D721Med (cell line): ENCODE measurements at regions not wholly inside any gene's neighbourhood (a gene's known extent, or its start where the extent isn't known, plus 50 kb on each side); places are given as distances from the start of the nearest gene placed in this dataset.

Source experiments
- DNase-seq: peaks from one replicate; pipeline ENCODE4 v3.0.0; 2011; ENCODE audit warnings: low spot score; ENCODE audit not compliant: insufficient read length
- FAIRE-seq: peaks from 2 replicates; lab custom pipeline; 2011; peaks lifted over from hg19 to GRCh38; lab: Jason Lieb, UNC
- TF ChIP-seq, protein P1 (sequence below): IDR thresholded peaks from 2 replicates; pipeline ENCODE4 v1.5.1; 2012; ENCODE audit warnings: mild to moderate bottlenecking, control low read depth; ENCODE audit not compliant: insufficient read depth; ENCODE audit errors: missing control alignments

DNA sequence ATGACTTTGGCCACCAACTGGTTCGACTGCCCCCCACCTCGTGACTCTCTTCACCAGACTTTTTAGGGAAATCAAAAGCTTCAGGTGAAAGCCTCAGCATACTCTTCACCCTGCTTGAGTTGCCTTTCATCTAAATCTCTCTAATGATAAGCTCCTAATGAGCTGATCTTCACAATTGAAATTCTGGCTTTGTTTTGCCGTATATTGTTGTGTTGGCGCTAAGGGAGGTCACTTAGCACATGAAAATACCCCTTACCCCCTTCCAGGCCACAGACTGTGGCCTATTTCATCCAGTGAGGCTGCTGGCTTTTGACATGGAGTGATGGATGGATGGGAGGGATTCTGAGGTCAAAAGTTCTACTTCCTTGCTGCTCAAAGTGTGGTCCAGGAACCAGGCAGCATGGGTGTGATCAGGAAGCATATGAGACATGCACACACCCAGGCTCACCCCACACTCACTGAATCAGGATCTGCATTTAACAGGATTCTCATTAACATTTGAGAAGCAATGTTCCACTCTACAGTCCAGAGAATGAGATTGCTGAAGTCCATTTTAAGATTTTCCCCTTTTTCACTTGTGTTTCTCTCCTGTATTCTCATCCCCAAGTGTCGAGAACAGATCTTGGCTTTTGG is 131.4 kb downstream of the DACT1 start:
- TF ChIP-seq, protein P1, sequence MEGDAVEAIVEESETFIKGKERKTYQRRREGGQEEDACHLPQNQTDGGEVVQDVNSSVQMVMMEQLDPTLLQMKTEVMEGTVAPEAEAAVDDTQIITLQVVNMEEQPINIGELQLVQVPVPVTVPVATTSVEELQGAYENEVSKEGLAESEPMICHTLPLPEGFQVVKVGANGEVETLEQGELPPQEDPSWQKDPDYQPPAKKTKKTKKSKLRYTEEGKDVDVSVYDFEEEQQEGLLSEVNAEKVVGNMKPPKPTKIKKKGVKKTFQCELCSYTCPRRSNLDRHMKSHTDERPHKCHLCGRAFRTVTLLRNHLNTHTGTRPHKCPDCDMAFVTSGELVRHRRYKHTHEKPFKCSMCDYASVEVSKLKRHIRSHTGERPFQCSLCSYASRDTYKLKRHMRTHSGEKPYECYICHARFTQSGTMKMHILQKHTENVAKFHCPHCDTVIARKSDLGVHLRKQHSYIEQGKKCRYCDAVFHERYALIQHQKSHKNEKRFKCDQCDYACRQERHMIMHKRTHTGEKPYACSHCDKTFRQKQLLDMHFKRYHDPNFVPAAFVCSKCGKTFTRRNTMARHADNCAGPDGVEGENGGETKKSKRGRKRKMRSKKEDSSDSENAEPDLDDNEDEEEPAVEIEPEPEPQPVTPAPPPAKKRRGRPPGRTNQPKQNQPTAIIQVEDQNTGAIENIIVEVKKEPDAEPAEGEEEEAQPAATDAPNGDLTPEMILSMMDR: no peak
- FAIRE-seq (no peak), DNase-seq (no peak)

DNA sequence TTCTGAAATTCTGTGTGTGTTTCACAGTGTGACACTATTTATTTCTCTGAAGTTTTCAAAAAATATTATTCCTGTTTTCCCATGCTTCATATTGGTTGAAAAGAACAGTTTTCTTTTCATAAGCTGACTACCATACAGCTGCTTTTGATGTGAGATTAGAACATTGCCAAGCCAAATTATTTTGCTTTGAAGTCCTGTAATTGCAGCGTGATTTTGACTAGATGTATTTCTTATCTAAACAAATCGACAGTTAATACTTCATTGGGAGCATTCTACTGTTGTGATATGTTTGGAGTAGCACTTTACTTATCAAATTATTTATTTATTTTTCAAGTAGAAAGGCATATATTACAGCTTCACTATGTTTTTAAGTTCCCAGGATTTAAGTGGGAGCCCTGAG is 132.0 kb downstream of the DACT1 start:
- FAIRE-seq: no peak
- TF ChIP-seq, protein P1: no peak
- no peak for DNase-seq

GRCh38 chr14:58770491-58770982 is 132.8 kb downstream of the DACT1 start:
- no peak for DNase-seq
- FAIRE-seq: no peak
- TF ChIP-seq, protein P1: no peak

DNA sequence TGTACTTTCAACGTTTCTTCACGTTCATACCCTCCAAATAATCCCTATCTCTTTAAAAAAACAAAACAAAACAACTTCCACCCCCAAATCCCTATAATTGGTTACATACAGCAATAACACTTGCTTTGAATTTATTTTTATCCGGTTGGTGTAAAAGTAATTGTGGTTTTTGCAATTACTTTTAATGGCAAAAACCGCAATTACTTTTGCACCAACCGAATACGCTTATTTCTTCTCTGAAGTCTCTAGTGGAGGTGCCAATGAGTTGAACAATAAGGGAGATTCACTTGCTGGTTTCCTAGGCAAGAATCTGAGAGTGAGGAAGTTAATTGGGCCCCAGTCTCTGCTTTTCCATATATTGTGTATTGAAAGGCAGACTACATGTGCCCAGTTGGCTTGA is 133.3 kb downstream of the DACT1 start:
- DNase-seq (no peak), FAIRE-seq (no peak)
- TF ChIP-seq, protein P1: no peak

- FAIRE-seq: no peak
- TF ChIP-seq, protein P1: no peak
- DNase-seq: no peak
Measured at GRCh38 chr14:58772116-58772515, 134.4 kb downstream of the DACT1 start.

DNA sequence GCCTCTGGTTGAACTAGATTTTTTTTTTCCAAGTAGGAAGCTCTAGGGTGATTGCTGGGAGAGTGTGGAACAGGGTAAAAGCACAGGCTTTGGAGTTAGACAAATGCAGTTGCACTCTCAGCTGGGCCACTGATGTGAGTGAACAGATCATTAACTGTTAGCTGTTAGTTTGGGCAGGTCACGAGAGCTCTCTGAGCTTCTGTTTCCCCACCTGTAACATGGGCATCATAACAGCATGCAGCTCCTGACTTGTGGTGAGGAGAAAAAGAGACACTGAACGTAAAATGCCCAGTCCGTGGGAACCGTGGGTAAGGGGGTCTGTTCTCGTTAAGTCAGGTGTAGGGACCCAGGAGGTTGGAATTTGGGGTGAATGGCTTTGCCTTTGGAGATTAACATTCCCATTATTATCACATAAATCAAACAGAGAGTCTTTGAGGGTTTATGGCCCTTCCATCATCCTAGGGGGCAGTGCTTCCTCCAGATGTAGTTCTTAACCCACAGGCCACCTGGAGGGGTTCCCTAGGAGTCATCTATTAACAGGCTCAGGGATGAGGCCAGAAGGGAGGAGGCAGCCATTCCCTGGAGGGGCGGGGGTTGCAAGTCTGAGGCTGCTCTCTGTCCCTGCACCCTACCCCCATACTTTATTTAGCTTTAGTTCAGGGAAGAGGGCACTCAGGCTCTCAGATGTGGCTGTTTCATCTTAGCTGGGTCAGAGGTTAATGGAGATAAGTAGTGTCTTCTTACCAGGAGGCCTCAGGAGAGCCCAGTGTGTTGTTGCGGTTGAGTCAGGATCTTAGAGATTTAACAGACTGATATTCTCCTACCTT is 135.2 kb downstream of the DACT1 start:
- no peak for DNase-seq
- TF ChIP-seq, protein P1: no peak
- no peak for FAIRE-seq
